COR-L47 (cell line): ENCODE measurements at regions not wholly inside any gene's neighbourhood (a gene's known extent, or its start where the extent isn't known, plus 50 kb on each side); places are given as distances from the start of the nearest gene placed in this dataset.

ENCODE experiments used
- DNase-seq: peaks from one replicate; lab custom pipeline; 2025; lab: John Stamatoyannopoulos, UW

DNA sequence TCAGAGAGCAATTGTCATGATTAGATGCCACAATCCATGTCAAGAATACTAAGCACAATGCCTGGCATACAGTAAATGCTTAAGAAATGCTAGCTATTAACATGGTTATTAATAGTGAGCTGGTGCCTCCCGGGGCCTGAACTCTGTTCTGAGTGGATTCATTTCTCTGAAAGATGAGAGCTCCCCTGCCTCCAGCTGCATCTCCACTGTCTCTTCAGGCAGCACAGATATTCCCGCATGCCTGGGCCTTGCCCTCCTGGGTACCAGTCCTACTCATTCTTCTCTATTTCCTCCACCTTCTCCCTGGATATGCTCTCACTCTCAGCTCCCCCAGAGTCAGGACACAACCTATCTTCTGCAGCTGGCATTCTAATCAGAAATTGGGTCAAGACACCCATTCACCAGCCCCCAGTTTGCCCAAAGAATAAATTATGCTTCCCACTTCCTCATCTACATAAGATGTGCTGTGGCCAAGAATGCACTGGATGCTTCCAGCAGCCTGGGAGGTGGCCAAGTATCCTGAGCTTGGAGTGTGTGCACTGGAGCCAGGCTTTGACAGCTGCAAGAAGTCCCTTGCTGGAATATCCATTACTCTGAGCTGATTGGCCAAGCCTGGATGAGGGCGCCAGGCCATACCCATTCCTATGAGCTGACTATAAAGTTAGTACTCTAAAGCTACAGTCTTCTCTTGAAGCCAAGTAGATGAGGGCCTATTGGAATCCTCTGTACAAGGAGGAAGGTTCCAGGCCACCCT lies 669.0 kb downstream of the ACTL7B start:
- no peak for DNase-seq

DNA sequence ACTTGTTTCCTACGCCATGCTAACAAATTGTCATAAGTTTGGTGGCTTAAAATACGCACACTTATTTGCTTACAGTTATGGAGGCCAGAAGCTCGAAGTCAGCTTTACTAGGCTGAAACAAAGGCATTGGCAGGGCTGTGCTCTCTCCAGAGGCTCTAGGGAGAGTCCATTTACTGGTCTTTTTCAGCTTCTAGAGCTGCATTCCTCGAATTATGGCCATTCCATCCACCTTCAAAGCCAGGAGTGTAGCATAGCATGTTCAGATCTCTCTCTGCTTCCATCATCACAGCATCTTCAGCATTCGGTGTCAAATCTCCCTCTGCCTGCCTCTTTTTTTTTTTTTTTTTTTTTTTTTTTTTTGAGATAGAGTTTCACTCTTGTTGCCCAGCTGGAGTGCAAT lies 670.2 kb downstream of the ACTL7B start:
- no peak for DNase-seq

- no peak for DNase-seq
Observed at GRCh38 chr9:108184941-108185340, 670.8 kb downstream of the ACTL7B start.

DNA sequence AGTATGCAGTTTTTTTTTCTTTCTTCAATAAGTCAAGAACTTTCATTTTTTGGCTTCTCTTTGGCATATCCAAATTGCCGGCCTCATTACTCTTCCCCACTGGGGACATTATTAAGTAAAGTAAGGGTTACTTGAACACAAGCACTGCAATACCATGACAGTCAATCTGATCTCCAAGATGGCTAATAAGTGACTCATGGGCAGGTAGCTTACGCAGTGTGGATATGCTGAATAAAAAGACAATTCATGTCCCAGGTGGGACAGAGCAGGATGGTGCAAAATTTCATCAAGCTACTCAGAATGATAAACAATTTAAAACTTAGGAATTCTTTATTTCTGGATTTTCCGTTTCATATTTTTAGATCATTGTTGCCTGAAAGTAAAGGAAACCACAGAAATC lies 671.8 kb downstream of the ACTL7B start:
- no peak for DNase-seq

DNA sequence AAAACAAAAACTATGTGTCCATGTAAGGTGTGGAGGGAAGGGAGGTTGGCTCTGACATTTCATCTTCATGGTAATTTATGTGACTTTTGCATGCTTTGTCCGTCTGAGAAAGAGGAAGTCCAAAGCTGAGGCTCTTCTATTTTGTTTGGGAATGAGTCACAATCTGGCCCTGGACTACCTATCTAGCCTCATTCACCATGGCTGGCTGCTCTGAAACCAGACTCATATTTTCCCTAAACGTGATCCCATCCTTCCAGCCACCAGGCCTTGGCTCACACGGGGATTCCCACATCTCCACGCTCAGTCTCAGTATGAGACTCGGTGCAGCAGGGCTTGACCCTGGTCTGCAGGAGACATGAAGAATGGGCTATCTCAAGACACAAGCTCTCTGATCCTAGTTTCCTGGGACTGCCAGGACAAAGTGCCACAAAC lies 672.8 kb downstream of the ACTL7B start:
- DNase-seq = no peak

- DNase-seq = no peak
Observed at GRCh38 chr9:108182270-108182669, 673.5 kb downstream of the ACTL7B start.

- no peak for DNase-seq
Observed at GRCh38 chr9:108181441-108181840, 674.3 kb downstream of the ACTL7B start.

GRCh38 chr9:108180541-108180940 lies 675.2 kb downstream of the ACTL7B start:
- no peak for DNase-seq

DNA sequence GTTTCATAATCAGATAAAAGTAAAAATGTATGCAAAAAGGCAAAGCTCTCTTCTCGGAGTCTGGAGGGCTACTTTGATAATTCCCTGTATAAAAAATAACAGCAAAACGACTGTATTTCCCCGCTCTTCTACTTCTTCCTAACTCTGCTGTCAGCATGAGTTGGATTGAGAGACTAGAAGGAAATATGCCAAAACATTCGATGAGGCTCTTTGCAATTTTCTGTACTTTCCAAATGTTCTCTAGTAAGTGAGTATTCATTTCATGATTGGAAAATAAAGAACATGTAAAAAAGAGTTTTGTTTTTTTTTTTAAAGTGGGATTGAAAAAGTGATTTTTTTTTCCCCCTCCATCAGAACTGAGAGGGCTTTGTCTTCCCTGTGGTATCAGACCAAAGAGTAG lies 677.5 kb downstream of the ACTL7B start:
- no peak for DNase-seq

DNA sequence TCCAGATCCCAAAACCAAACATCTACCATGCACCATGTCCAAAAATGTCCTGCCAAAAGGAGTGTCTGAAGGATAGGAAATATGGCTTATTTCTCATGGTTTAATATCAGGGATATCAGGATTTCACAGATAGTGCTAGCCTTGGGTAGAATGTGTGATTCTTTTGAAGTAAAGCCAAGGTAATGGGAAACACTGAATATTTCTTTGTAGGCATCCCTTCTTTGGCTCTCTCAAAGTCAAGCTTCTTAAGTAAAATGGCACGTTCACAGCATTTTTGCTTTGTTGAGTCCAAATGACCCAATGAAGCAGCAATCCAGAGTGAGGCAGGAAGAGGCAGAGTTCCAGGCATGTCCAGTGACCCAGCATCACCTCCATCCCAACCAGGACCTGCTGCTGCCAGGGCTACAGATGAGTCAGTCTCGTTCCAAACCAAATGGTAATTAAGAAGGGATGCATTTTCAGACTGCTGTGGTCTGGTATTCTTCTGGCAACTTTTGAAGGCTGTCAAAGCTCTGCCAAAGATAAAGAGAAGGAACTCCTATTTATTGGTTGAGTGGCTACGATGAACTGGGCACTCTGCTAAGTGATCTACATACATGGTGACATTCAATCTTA lies 678.8 kb upstream of the KLF4 start:
- no peak for DNase-seq

- DNase-seq = no peak
Observed at GRCh38 chr9:108167136-108167900, 677.7 kb upstream of the KLF4 start.

GRCh38 chr9:108166519-108166918 lies 677.0 kb upstream of the KLF4 start:
- DNase-seq = no peak

DNA sequence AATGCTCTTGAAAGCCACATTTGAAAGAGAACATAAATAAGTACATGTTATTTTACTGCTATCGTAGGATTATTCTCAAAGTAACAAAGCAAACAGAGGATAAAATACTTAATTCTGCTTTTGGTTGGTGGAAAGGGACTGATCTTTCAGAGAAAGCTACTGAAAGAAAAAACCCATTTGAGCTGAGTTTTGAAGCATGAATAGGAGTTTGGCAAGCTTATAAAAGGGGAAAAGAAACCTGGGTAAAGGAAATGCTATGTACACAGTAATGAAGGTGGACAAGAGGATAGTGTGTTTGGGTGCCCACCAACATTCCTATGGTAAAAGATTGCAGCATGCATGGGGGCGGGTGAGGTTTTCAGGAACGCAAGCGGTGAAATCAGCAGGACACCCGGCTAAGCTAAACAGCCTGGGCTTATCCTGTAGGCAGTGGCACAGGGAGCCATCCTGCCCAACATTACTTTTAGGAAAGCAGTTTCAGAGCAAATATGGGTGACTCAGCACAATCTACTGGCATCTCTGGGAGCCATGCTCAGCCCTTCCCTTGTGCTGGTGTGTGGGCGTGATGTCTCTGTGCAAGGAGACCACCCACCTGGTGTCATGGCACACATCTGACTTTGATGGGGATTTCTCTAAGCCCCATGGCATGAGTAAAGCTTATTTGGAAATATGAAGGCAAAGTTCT lies 673.9 kb upstream of the KLF4 start:
- DNase-seq = no peak

GRCh38 chr9:108162664-108163063 lies 673.1 kb upstream of the KLF4 start:
- no peak for DNase-seq

- DNase-seq = no peak
Observed at GRCh38 chr9:108161503-108161902, 671.9 kb upstream of the KLF4 start.

DNA sequence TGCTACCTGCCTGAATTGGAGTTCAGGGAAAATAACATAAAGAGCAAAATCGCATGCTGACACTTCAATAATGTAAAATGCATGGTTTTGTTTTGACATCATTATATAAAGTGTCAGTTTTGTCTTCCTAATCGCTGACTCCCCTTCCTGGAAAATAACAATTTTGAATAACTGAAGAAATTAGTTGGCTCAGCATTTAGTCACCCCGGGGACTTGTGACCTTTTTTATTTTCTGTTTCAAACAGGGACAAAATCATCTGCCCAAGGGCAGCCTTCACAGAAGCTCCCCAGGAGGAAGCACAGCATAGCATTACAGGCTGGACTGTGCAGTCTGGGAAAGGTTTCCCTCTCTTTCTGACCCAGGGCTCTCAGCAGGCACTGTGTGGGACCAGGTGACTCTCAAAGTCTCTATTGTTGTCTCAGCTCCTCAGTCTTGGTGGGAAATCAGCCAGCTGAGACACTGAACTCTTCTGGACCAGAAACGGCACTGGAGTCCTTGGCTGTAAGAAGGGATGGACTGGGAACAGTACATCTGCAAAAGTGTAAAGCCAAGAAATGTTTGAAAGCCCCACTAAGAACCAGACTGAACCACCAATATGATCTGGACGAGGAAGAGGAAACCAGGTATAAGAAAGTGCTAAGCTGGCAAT lies 671.3 kb upstream of the KLF4 start:
- DNase-seq = no peak

- DNase-seq = no peak
Observed at GRCh38 chr9:108160039-108160438, 670.5 kb upstream of the KLF4 start.

DNA sequence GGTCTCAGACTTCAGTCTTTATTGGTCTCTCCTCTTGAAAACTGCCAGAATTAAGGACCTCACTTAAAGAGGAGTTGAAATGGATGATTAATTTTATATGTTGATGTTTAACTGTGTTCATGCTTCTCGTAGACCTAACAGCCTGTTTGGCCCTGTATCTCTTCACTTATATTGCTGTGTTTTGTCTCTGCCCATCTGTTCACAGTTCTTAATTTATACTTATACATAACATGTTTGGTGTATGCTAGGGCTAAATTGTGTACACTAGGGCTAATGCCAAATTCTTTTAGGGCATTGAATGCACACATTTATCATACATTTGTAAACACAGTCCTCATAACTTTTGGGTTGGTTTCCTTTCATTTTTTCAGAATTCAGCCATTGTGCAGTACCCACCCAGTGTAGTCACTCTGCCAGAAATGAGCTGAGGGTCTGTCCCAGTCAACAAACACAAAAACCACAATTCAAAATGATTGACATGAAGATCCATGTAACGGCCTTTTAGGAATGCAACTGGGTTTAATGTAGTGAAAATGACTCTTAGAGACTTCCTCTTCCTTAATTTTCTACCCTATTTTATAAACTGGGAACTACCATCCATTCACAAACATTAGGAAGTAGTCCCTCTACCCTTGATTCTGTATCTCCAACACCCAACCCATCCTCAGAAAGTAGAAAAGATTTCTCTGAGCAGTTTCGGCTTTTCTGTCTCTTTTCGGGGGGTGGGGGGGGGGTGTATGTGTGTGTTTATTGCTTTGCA lies 668.8 kb upstream of the KLF4 start:
- DNase-seq = no peak

GRCh38 chr9:108156270-108156998 lies 666.9 kb upstream of the KLF4 start:
- no peak for DNase-seq

DNA sequence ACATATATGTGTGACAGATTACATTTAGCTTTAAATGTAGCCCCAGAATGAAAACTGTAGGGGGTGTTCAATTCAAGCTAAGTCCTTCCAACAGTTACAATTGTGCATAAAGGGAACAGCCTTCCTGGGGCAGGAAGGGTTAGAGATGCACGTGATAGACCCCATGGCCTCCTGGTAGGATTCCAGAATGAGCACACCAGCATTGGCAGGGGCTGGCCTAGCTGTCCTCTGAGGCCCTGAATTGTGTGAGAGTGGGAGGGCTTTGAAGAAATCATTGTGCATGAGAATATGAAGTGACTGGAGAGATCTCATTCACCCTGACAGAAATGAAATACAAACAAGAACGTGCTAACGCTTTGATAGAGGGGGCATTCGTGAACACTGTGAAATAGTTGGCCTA lies 663.8 kb upstream of the KLF4 start:
- DNase-seq = no peak
